ENCODE measurements at regions not wholly inside any gene's neighbourhood (a gene's known extent, or its start where the extent isn't known, plus 50 kb on each side); places are given as distances from the start of the nearest gene placed in this dataset.

- no peak for TF ChIP-seq POLR2AphosphoS5 (IDR thresholded peaks at IDR 0.05)
- TF ChIP-seq POLR2A (IDR thresholded peaks at IDR 0.05): no peak
- no peak for TF ChIP-seq CTCF (IDR thresholded peaks at IDR 0.05)
- DNase-seq (ENCODE audit: low spot score): no peak
- no peaks in the 10 kb centered on the region for H3K4me1 ChIP-seq (replicated peaks)
- no peaks in the 10 kb centered on the region for H3K9me3 ChIP-seq
- H3K27ac ChIP-seq: no peak overlapping the region
- 43% methylated on average over 2 of the region's 2 CpGs for WGBS
- no peak overlapping the region for H3K4me3 ChIP-seq
- peaks cover 2% of the 10 kb centered on the region for H3K27me3 ChIP-seq (replicated peaks; ENCODE audit: insufficient read depth)
- no peaks in the 10 kb centered on the region for H3K36me3 ChIP-seq
- intact Hi-C loops (cut with DNase I): no loop called here
These were observed 164.3 kb downstream of the BAMBI start for GRCh38 chr10:28841625-28842024.

- no peaks in the 10 kb centered on the region for H3K9me3 ChIP-seq
- H3K27ac ChIP-seq: no peak overlapping the region
- no peaks in the 10 kb centered on the region for H3K4me1 ChIP-seq (replicated peaks)
- TF ChIP-seq CTCF (IDR thresholded peaks at IDR 0.05): no peak
- TF ChIP-seq POLR2A (IDR thresholded peaks at IDR 0.05): no peak
- TF ChIP-seq POLR2AphosphoS5 (IDR thresholded peaks at IDR 0.05): no peak
- intact Hi-C loops (cut with DNase I): no loop called here
- no peak overlapping the region for H3K4me3 ChIP-seq
- peaks cover under 1% of the 10 kb centered on the region for H3K27me3 ChIP-seq (replicated peaks; ENCODE audit: insufficient read depth)
- 88% methylated on average over 3 of the region's 3 CpGs for WGBS
- H3K36me3 ChIP-seq: no peaks in the 10 kb centered on the region
- no peak for DNase-seq (ENCODE audit: low spot score)
These were observed 165.0 kb downstream of the BAMBI start for GRCh38 chr10:28842321-28842720.

DNA sequence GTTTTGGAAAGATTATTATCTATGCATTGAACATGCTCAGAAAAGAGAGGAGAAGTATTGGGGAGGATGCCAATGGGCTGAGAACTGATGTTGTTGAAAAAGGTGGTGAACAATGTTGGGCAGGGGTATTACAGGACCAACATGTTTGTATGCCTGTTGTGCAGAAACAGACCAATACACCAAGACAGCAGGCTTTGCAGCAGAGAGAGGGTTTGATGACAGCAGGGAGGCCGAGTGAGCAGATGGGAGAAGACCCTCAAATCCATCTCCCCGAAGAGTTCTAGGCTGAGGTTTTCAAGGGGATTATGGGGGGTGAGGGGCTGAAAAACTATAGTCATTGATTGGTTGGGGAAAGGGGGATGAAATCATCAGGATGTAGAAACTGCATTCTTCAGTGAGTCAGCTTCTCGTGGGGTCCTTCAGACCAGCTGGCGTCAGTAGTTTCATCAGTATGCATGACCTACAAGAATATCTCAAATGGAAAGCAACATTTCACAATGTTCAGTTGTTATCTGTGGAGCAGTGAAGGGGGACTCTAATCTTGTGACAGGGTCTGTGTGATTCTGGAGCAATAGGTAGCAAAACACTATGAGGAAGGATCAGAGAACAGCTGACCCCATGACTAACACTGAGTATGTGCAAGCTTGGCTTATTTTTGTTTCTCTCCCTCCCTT, 167.8 kb downstream of the BAMBI start:
- no peak for TF ChIP-seq POLR2AphosphoS5 (IDR thresholded peaks at IDR 0.05)
- TF ChIP-seq CTCF (IDR thresholded peaks at IDR 0.05): no peak
- TF ChIP-seq POLR2A (IDR thresholded peaks at IDR 0.05): no peak
- Histone ChIP-seq H3K4me3 (no peak overlapping the region), H3K27ac (no peak overlapping the region), H3K36me3 (no peaks in the 10 kb centered on the region), H3K9me3 (no peaks in the 10 kb centered on the region), H3K4me1 (replicated peaks) (no peaks in the 10 kb centered on the region), H3K27me3 (replicated peaks; ENCODE audit: insufficient read depth) (no peaks in the 10 kb centered on the region)
- WGBS: 98% methylated on average over 4 of the region's 4 CpGs
- no peak for DNase-seq (ENCODE audit: low spot score)
- intact Hi-C loops (cut with DNase I): no loop called here

GRCh38 chr10:28849309-28849708, 172.0 kb downstream of the BAMBI start:
- H3K27ac ChIP-seq: no peak overlapping the region
- 95% methylated on average over 3 of the region's 3 CpGs for WGBS

More at GRCh38 chr10:28849309-28849708, 172.0 kb downstream of the BAMBI start:
- H3K9me3 ChIP-seq: no peaks in the 10 kb centered on the region
- H3K4me3 ChIP-seq: no peak overlapping the region
- TF ChIP-seq CTCF (IDR thresholded peaks at IDR 0.05): no peak
- no peak for TF ChIP-seq POLR2A (IDR thresholded peaks at IDR 0.05)
- TF ChIP-seq POLR2AphosphoS5 (IDR thresholded peaks at IDR 0.05): no peak
- no peaks in the 10 kb centered on the region for H3K36me3 ChIP-seq
- no peak for DNase-seq (ENCODE audit: low spot score)
- no peaks in the 10 kb centered on the region for H3K27me3 ChIP-seq (replicated peaks; ENCODE audit: insufficient read depth)
- intact Hi-C loops (cut with DNase I): no loop called here
- no peaks in the 10 kb centered on the region for H3K4me1 ChIP-seq (replicated peaks)
